SK-N-SH treated with all-trans-retinoic acid at 6 μM for 48 hours (cell line): ENCODE measurements at regions not wholly inside any gene's neighbourhood (a gene's known extent, or its start where the extent isn't known, plus 50 kb on each side); places are given as distances from the start of the nearest gene placed in this dataset.

Experiments
- ATAC-seq: fragments of 200-7000 bp; cut with Tn5 transposase; 3 replicates; pipeline ENCODE4 v1.9.1; 2020; ENCODE audit warnings: mild to moderate bottlenecking, moderate library complexity
- ARNTL ChIP-seq: fragments of 450-650 bp; formaldehyde crosslinking; IDR thresholded peaks from 2 replicates; pipeline ENCODE4 v1.5.0; 2020; ENCODE audit warnings: low read depth, mild to moderate bottlenecking, moderate library complexity, borderline replicate concordance
- BACH2 ChIP-seq: fragments of 250-450 bp; sonication (Bioruptor Pico); IDR thresholded peaks from 2 replicates; pipeline ENCODE4 v1.9.0; 2021; ENCODE audit warnings: mild to moderate bottlenecking, borderline replicate concordance
- CSDC2 ChIP-seq: fragments of 250-450 bp; sonication (Bioruptor Pico); IDR thresholded peaks from 2 replicates; pipeline ENCODE4 v1.5.0; 2020; ENCODE audit warnings: mild to moderate bottlenecking, moderate library complexity
- CSRNP3 ChIP-seq: fragments of 250-450 bp; sonication (Bioruptor Pico); IDR thresholded peaks from 2 replicates; pipeline ENCODE4 v1.5.1; 2021; ENCODE audit warnings: mild to moderate bottlenecking, moderate library complexity
- ESRRG ChIP-seq: fragments of 250-450 bp; sonication (Bioruptor Pico); IDR thresholded peaks from 2 replicates; pipeline ENCODE4 v1.6.1; 2021; ENCODE audit warnings: mild to moderate bottlenecking
- GLIS3 ChIP-seq: fragments of 250-450 bp; sonication (Bioruptor Pico); IDR thresholded peaks from 2 replicates; pipeline ENCODE4 v1.5.0; 2020; ENCODE audit warnings: mild to moderate bottlenecking, moderate library complexity
- ISL1 ChIP-seq: fragments of 250-450 bp; sonication (Bioruptor Pico); IDR thresholded peaks from 2 replicates; pipeline ENCODE4 v2.1.2; 2022; ENCODE audit warnings: mild to moderate bottlenecking, moderate library complexity
- OSR1 ChIP-seq: fragments of 250-450 bp; sonication (Bioruptor Pico); IDR thresholded peaks from 2 replicates; pipeline ENCODE4 v1.8.0; 2022; ENCODE audit warnings: moderate library complexity, mild to moderate bottlenecking, inconsistent platforms
- PATZ1 ChIP-seq: fragments of 250-450 bp; sonication (Bioruptor Pico); IDR thresholded peaks from 2 replicates; pipeline ENCODE4 v1.8.0; 2020; ENCODE audit warnings: mild to moderate bottlenecking, moderate library complexity, borderline replicate concordance
- PPARA ChIP-seq: fragments of 250-450 bp; sonication (Bioruptor Pico); IDR thresholded peaks from 2 replicates; pipeline ENCODE4 v1.5.0; 2020; ENCODE audit warnings: mild to moderate bottlenecking, borderline replicate concordance
- RARB ChIP-seq: fragments of 250-450 bp; sonication (Bioruptor Pico); IDR thresholded peaks from 2 replicates; pipeline ENCODE4 v1.8.0; 2021; ENCODE audit warnings: mild to moderate bottlenecking, moderate library complexity
- TCF4 ChIP-seq: fragments of 250-450 bp; sonication (Bioruptor Pico); IDR thresholded peaks from 2 replicates; pipeline ENCODE4 v1.8.0; 2021; ENCODE audit warnings: mild to moderate bottlenecking, moderate library complexity, borderline replicate concordance
- TOX ChIP-seq: fragments of 250-450 bp; sonication (Bioruptor Pico); IDR thresholded peaks from 2 replicates; pipeline ENCODE4 v1.8.0; 2021; ENCODE audit warnings: mild to moderate bottlenecking, moderate library complexity, borderline replicate concordance
- ZC3H10 ChIP-seq: fragments of 250-450 bp; sonication (Bioruptor Pico); IDR thresholded peaks from 2 replicates; pipeline ENCODE4 v1.5.1; 2021; ENCODE audit warnings: mild to moderate bottlenecking, moderate library complexity
- ZFP3 ChIP-seq: fragments of 250-450 bp; sonication (Bioruptor Pico); IDR thresholded peaks from 2 replicates; pipeline ENCODE4 v1.5.0; 2020; ENCODE audit warnings: mild to moderate bottlenecking, moderate library complexity
- ZNF565 ChIP-seq: fragments of 450-650 bp; formaldehyde crosslinking; conservative IDR thresholded peaks from 2 replicates; pipeline ENCODE4 v1.5.0; 2020; ENCODE audit warnings: low read depth, mild to moderate bottlenecking, moderate library complexity
- ZNF70 ChIP-seq: fragments of 450-650 bp; formaldehyde crosslinking; IDR thresholded peaks from 2 replicates; pipeline ENCODE4 v1.5.0; 2020; ENCODE audit warnings: mild to moderate bottlenecking, moderate library complexity
- ZNF8 ChIP-seq: fragments of 450-650 bp; formaldehyde crosslinking; IDR thresholded peaks from 2 replicates; pipeline ENCODE4 v1.5.0; 2020; ENCODE audit warnings: mild to moderate bottlenecking, moderate library complexity
- TF ChIP-seq, protein P1 (sequence below): fragments of 250-450 bp; sonication (Bioruptor Pico); IDR thresholded peaks from 2 replicates; pipeline ENCODE4 v1.5.1; 2020; ENCODE audit warnings: low read depth, mild to moderate bottlenecking, moderate library complexity
- TF ChIP-seq, protein P2 (sequence below): fragments of 250-450 bp; sonication (Bioruptor Pico); IDR thresholded peaks from 2 replicates; pipeline ENCODE4 v1.5.0; 2020; ENCODE audit warnings: mild to moderate bottlenecking, moderate library complexity
- TF ChIP-seq, protein P3 (sequence below): fragments of 250-450 bp; sonication (Bioruptor Pico); IDR thresholded peaks from 2 replicates; pipeline ENCODE4 v1.8.0; 2021; ENCODE audit warnings: low read depth, mild to moderate bottlenecking, moderate library complexity, borderline replicate concordance

DNA sequence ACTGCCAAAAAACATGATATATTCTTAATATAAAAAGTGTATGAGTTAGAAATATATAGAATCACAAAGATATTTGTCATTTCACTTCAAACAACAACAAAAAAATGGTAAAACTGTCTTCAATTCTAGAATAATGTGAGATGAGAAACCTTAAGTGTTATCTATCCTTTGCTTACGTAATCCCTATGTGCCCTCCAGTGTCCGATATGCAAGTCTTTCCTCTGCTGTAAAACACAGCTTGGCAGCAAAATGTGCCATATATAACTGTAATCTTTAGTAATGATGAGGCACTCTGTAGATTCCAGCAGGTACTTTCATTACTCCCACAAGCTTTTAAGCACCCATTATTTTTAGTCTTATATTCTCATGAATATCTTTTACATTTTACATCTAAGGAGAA lies 555.1 kb upstream of the FRG1 start:
- ATAC-seq, result no peak

DNA sequence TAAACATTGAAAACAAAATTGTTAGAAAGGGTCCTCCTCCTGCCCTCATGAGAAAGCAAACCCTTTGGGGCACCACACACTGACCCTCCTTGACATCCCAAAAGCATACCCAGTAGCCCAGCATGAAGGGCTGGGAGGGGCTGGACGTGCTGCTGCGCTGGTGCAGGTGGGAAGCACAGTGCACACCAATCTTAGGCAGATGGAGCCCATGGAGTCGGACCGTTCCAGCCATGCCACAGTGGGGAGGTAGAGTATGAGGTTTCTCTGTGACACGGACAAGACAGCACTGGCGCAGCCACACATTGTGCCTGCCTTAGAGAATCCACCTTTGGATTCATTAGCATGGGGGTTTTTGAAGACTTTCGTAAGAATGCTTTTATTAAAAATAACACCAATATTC lies 544.2 kb upstream of the FRG1 start:
- ATAC-seq, result no peak
- TF ChIP-seq PATZ1 (no peak), OSR1 (CRISPR knock-in tag) (no peak), PPARA (CRISPR knock-in tag) (no peak), ZNF565 (no peak), ZNF70 (no peak), ZC3H10 (no peak), TCF4 (CRISPR knock-in tag) (no peak), BACH2 (CRISPR knock-in tag) (no peak), RARB (no peak), TOX (no peak), GLIS3 (CRISPR knock-in tag) (no peak), CSDC2 (CRISPR knock-in tag) (no peak), CSRNP3 (no peak)
- TF ChIP-seq, protein P1, sequence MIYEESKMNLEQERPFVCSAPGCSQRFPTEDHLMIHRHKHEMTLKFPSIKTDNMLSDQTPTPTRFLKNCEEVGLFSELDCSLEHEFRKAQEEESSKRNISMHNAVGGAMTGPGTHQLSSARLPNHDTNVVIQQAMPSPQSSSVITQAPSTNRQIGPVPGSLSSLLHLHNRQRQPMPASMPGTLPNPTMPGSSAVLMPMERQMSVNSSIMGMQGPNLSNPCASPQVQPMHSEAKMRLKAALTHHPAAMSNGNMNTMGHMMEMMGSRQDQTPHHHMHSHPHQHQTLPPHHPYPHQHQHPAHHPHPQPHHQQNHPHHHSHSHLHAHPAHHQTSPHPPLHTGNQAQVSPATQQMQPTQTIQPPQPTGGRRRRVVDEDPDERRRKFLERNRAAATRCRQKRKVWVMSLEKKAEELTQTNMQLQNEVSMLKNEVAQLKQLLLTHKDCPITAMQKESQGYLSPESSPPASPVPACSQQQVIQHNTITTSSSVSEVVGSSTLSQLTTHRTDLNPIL (CRISPR knock-in tag), result no peak
- TF ChIP-seq, protein P2, sequence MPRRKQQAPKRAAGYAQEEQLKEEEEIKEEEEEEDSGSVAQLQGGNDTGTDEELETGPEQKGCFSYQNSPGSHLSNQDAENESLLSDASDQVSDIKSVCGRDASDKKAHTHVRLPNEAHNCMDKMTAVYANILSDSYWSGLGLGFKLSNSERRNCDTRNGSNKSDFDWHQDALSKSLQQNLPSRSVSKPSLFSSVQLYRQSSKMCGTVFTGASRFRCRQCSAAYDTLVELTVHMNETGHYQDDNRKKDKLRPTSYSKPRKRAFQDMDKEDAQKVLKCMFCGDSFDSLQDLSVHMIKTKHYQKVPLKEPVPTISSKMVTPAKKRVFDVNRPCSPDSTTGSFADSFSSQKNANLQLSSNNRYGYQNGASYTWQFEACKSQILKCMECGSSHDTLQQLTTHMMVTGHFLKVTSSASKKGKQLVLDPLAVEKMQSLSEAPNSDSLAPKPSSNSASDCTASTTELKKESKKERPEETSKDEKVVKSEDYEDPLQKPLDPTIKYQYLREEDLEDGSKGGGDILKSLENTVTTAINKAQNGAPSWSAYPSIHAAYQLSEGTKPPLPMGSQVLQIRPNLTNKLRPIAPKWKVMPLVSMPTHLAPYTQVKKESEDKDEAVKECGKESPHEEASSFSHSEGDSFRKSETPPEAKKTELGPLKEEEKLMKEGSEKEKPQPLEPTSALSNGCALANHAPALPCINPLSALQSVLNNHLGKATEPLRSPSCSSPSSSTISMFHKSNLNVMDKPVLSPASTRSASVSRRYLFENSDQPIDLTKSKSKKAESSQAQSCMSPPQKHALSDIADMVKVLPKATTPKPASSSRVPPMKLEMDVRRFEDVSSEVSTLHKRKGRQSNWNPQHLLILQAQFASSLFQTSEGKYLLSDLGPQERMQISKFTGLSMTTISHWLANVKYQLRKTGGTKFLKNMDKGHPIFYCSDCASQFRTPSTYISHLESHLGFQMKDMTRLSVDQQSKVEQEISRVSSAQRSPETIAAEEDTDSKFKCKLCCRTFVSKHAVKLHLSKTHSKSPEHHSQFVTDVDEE (CRISPR knock-in tag), result no peak

More for the DNA sequence above, 555.1 kb upstream of the FRG1 start:
- TF ChIP-seq RARB (no peak), ZC3H10 (no peak), PATZ1 (no peak), ZNF8 (CRISPR knock-in tag) (no peak), OSR1 (CRISPR knock-in tag) (no peak), ISL1 (CRISPR knock-in tag) (no peak), GLIS3 (CRISPR knock-in tag) (no peak), ARNTL (CRISPR knock-in tag) (no peak)

GRCh38 chr4:189404271-189404670 lies 536.4 kb upstream of the FRG1 start:
- TF ChIP-seq, protein P2 (CRISPR knock-in tag), result no peak
- no peak for TF ChIP-seq ARNTL (CRISPR knock-in tag)
- no peak for TF ChIP-seq CSDC2 (CRISPR knock-in tag)
- TF ChIP-seq RARB, result no peak
- no peak for TF ChIP-seq ZFP3 (CRISPR knock-in tag)
- no peak for TF ChIP-seq ISL1 (CRISPR knock-in tag)
- TF ChIP-seq CSRNP3, result no peak
- TF ChIP-seq, protein P3, sequence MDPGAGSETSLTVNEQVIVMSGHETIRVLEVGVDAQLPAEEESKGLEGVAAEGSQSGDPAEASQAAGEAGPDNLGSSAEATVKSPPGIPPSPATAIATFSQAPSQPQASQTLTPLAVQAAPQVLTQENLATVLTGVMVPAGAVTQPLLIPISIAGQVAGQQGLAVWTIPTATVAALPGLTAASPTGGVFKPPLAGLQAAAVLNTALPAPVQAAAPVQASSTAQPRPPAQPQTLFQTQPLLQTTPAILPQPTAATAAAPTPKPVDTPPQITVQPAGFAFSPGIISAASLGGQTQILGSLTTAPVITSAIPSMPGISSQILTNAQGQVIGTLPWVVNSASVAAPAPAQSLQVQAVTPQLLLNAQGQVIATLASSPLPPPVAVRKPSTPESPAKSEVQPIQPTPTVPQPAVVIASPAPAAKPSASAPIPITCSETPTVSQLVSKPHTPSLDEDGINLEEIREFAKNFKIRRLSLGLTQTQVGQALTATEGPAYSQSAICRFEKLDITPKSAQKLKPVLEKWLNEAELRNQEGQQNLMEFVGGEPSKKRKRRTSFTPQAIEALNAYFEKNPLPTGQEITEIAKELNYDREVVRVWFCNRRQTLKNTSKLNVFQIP (CRISPR knock-in tag), result no peak
- TF ChIP-seq ESRRG (CRISPR knock-in tag), result no peak
- TF ChIP-seq, all 23 proteins: peak for 0
- no peak for ATAC-seq
